Activated naive CD4-positive, alpha-beta T cell treated with anti-CD3 and anti-CD28 coated beads, Interleukin-2, amount 50 U/mL, for 16 hours (primary cell): ENCODE measurements at regions not wholly inside any gene's neighbourhood (a gene's known extent, or its start where the extent isn't known, plus 50 kb on each side); places are given as distances from the start of the nearest gene placed in this dataset.

Source experiments
- DNase-seq: peaks from one replicate; pipeline ENCODE4 v3.0.0-alpha.2; 2020

- DNase-seq: no peak
Observed at GRCh38 chr21:27831816-27832569, 865.1 kb upstream of the ADAMTS5 start.

- no peak for DNase-seq
Observed at GRCh38 chr21:27831177-27831576, 864.3 kb upstream of the ADAMTS5 start.

DNA sequence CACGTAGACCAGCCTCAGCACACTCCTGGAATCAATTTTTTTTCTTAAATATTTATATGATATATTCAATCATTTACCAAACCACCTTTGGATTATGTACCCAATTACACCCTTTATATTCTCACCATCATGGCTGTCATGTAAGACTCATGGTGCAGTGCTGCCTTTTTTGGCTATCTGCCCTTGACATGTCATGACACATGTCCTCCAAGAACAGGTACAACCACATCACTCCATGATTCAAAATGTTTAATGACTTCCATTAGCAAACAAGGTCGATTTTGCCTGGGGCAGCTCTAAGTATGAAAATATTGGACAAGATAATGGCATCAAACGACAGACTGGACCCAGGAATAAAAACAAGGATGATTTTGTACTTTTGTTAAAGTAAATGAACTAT, 861.1 kb upstream of the ADAMTS5 start:
- no peak for DNase-seq

DNA sequence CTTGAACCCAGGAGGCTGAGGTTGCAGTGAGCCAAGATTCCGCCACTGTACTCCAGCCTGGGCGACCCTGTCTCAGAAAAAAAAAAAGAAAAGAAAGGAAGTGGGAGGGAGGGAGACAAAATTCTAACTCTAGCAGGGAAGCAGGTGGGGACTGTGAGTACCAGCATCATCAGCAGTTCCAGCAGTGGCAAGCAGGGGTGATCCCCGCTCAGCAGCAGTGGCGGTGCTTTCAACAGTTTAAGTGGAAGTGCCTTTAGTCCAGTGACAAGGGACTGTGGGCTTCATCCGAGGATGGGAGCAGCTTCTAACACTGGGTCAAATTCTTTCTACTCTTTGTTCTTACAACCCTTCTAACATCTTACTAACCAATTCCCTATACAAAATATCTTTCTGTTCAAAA, 858.1 kb upstream of the ADAMTS5 start:
- DNase-seq: no peak

DNA sequence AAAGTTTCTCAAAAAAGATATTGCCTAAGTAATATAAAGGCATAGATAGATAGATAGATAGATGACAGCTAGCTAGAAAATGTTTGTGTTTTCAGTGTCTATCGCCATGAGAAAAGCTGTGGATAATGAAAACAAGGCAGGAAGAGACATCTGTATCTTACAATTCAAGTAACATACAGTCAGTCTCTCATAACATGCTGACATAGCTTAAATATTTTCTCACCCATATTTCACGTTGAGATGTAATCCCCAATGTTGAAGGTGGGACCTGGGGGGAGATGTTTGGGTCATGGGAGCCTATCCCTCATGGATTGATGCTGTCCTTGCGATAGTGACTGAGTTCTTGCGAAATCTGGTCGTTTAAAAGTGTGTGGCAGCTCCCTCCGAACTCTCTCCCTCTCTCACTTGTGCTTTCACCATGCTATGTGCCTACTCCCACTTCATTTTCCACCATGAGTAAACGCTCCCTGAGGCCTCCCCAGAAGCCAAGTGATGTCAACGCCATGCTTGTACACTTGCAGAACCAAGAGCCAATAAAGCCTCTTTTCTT, 856.8 kb upstream of the ADAMTS5 start:
- DNase-seq: no peak

DNA sequence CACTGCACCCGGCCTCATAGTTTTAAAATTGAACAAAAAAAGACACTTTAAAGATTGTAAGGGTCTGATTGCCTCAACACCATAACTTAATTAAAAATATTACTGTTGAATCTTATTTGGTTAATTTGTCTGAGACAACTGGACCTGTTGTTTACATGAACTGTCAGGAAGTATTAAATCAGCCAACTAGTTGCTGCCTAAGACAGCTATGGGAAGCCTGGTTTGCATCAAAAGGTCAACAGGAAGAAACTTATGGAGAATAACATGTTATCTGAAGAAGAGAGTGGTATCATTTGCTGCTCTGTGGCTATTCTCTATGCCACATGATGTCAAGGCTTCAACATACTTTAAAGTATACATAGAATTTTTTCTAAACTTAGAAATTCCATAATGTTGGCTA, 853.5 kb upstream of the ADAMTS5 start:
- DNase-seq: no peak

DNA sequence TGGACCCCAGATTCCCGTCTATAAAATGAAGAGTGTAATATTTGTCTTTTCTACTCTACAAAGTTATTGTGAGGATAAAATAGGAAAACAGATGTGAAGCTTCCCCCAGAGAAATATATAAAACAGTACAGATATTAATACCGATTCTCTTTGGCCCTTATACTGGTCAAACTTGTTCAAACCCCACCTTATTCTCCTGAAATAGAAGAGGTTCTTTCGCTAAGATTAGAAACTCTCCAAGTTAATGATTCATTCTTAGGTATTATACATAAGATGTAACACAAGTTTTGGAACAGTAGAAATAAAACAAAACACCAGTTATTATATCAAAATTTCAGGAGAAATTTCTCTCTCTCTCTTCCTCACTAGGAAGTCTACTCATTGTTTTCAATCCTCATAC, 852.4 kb upstream of the ADAMTS5 start:
- DNase-seq: no peak

GRCh38 chr21:27818847-27819246, 852.0 kb upstream of the ADAMTS5 start:
- no peak for DNase-seq

DNA sequence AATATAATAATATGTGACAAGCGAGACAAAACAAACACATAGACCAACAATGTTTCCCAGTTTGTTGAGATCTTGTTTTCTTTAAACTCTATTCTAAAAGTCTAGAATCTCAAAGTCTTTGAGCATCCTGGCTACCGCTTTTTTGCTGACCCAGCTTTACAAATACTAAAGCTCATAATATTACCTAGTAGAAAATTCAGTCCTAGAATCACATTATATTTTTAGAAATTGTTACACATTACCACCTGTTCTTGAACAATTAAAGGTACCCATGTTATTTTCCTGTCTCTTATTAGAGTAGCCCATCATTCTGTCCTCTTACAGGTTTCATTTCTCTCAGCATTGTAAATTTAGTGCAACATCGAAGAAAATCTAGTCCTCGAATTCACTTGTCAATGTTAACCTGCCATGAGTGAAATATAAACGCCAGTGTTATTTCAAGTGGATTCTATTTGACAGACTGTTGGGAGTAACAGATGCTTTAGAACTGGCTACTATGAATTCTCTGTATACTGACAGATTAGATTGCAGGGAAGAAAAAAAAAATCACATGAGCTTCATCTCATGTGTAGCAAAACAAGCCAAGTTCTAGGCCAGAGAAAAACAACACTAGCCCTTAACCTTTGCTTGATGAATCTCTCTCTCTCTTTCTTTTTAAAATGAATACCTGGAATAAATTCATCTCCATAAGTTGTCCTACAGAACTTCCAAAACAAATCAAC, 851.2 kb upstream of the ADAMTS5 start:
- no peak for DNase-seq

DNA sequence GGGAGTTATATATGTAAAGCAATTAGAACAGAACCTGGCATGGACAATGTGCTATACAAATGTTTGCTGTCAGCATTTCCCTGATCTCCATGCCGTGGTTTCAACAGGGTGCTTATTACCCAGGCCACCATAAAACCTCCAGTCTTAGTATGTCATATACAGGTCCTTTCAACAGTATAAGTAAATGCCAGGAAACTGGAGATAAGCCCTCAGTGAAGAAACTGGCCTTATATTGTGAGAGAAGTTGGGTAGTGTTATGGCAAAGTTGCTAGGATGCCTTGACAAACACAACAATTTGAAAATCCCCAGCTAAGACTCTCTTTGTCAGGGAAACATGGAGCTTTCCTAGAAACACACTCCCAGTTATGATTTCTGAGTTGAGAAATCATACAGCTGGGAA, 850.2 kb upstream of the ADAMTS5 start:
- DNase-seq: no peak

- no peak for DNase-seq
Observed at GRCh38 chr21:27816301-27816700, 849.4 kb upstream of the ADAMTS5 start.

DNA sequence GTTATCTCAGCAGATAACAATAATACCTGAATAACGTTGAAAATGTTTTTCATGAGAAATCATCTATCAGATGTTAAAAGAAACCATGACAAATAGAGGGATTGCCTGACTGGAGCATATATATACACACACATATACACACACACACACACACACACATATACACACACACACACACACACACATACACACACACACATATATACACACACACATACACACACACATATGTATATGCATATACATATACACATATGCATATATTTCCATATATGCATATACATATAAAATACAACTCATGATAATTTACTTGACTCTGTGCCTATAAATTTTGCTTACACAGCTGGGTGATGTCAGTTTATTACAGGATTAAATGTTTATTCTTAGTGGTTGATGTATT, 847.3 kb upstream of the ADAMTS5 start:
- no peak for DNase-seq

- DNase-seq: no peak
Observed at GRCh38 chr21:27813750-27814149, 846.9 kb upstream of the ADAMTS5 start.

DNA sequence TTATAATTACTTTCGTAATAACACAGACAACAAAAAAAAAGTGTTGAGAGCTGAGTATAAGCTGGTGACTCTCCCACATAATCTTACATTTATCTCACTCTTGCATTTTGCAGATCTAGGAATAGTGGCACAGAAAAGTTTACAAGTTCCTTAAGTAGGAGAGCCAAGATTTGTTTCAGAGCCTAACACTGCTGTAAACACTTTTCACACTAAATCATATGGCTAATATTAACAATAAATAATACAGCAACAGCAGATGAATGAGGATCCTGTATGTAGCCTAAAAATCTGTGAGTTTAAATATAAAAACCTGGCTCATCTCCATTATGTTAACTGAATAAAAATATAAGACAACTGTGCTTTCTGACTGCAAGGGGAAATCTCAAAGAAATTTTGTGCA, 846.5 kb upstream of the ADAMTS5 start:
- DNase-seq: no peak

DNA sequence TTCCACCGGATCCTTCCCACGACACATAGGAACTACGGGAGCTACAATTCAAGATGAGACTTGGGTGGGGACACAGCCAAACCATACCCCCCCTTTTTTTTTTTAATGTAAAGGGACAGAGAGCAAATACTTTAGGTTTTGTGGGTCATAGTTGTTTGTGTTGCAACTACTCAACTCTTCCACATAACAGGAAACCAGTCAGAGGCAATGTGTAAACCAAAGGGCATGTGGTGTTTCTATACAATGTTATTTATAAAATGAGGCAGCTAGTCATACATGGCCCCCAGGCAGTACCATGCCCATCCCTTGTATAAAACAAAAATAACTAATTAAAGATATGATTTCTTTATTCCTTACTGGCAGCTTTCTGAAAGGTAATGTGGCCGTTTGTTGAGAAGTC, 845.4 kb upstream of the ADAMTS5 start:
- DNase-seq: no peak

- no peak for DNase-seq
Observed at GRCh38 chr21:27808923-27809322, 842.0 kb upstream of the ADAMTS5 start.

- DNase-seq: no peak
Observed at GRCh38 chr21:27807596-27807995, 840.7 kb upstream of the ADAMTS5 start.

DNA sequence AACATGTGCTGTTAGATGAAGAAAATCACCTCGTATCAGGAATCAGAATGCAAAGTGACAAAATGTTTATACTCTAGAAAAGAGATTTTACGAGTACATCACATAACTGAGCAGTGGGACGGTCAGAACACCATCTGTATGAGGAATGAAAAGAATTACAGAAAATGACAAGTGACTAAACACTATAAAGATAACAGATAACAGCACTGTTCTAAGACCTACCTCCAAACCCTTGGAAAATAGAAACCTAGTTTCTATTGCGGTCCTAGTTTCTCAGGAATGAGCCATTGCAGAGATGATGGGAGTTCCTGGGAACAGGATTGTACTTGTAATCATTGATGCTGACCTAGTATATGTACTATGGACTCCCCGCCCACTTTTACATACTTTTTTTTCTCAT, 839.4 kb upstream of the ADAMTS5 start:
- DNase-seq: no peak

- no peak for DNase-seq
Observed at GRCh38 chr21:27805696-27806095, 838.8 kb upstream of the ADAMTS5 start.

GRCh38 chr21:27804515-27804914, 837.6 kb upstream of the ADAMTS5 start:
- no peak for DNase-seq

DNA sequence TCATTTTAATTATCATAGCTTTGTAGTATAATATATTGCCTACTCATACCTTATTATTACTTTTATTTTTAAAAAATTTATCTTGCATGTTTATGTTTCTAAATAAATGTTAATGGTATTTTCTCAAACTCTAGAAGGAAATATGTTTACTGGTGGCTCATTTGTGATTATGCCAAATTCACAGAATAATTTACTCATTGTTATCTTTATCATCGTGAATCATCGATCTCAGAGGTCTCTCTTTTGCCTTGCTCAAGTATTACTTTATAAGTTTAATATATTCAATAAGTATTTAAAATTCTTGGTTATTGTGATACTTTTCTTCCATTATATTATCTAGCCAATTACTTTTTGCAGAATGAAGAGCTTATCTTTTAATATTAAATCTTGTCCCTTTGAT, 836.7 kb upstream of the ADAMTS5 start:
- DNase-seq: no peak

GRCh38 chr21:27802816-27803475, 836.1 kb upstream of the ADAMTS5 start:
- DNase-seq: no peak

DNA sequence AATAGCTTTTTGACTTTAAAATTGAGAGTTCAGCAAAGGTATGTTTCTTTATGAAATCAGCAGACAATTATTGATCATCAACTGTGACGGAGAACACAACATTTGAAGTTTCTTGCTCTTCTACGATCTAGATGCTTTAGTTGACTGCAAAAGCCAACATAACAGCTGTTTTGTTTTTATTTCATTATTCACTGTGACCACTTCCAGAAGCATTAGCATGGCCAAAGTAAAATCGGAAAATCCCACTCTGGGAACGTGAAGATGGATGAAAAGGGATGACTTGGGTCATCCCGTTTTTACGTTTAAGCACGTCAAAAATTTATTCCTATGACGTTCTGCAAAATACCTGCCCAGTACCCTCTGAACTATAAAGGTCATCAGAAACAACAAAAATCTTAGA, 833.0 kb upstream of the ADAMTS5 start:
- no peak for DNase-seq

- no peak for DNase-seq
Observed at GRCh38 chr21:27796106-27796505, 829.2 kb upstream of the ADAMTS5 start.
